ENCODE measurements at regions not wholly inside any gene's neighbourhood (a gene's known extent, or its start where the extent isn't known, plus 50 kb on each side); places are given as distances from the start of the nearest gene placed in this dataset.

GRCh38 chr1:55506740-55507577 is 291.8 kb upstream of the USP24 start:
- peak; percentile 24 for DNase-seq (ENCODE audit: low spot score)

GRCh38 chr1:55505326-55505725 is 290.2 kb upstream of the USP24 start:
- DNase-seq (ENCODE audit: low spot score) = no peak

DNA sequence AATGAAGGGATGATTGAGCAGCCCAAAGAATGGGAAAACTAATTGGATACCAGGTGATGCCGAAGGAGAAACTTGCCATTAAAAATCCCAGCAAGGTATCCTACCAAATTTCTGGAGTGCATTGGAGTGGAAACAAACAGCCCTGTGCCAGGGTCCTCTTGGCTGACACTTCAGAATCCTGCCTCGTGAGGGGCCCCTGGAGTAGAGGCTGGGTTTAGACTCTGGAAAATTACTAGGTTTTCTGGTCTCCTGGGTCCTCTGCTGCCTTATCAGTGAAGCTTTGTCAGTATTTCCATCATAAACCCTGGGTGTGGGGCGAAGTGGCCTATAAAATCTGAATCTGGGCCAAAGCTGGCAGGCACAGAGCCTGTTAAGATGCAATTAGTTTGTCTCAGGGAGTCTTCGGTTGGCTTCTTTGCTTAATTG is 289.2 kb upstream of the USP24 start:
- no peak for DNase-seq (ENCODE audit: low spot score)

DNA sequence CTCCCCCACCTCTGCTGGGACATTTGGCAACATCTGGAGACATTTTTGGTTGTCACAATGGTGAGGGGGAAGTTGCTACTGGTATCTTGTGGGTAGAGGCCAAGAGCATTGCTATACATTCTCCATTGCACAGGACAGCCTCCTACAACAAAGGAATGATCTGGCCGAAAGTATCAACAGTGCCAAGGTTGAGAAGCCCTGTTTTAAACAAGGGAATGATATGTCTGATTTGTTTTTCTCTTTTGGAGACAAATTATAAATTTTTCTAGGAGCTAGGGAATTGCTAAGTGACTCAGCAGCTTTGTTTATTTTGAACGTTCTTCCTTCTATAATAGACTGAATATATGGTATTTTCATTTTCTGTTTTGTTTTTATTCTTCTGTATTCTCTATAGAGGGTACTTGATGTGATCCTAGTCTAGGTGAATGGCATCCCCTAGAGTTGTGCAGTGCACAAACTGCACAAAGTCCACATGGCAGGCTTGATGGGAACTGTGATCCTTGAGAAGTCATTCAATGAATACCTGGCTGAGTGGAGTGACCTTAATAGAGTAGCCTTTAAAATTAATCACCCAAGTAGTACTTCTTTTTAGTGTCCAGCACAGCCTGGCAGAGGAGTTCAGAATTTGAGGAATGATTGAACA is 288.6 kb upstream of the USP24 start:
- DNase-seq (ENCODE audit: low spot score) = no peak

GRCh38 chr1:55500601-55501000 is 285.4 kb upstream of the USP24 start:
- DNase-seq (ENCODE audit: low spot score) = no peak

GRCh38 chr1:55490547-55490946 is 275.4 kb upstream of the USP24 start:
- DNase-seq (ENCODE audit: low spot score) = peak; percentile 46

DNA sequence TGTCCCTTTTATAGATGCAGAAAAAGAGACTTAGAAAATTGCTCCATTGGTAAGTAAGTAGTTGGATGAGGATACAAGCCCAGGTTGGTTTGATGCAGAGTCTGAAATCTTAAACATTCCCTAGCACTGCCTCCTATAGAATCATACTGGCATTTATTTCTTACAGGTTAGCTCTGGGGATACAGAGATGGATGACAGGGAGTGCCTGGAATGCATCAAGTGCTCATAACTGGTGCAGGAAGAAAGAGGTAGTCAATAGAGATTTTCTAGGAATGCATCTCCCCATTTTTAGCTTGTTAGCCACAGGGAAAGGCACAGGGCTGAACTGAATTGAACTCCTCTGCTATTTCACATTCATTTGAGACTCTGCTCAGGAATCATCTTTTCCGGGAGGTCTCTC is 269.0 kb upstream of the USP24 start:
- no peak for DNase-seq (ENCODE audit: low spot score)

- no peak for DNase-seq (ENCODE audit: low spot score)
These were observed 268.4 kb upstream of the USP24 start for GRCh38 chr1:55483523-55483922.

GRCh38 chr1:55481634-55482033 is 266.5 kb upstream of the USP24 start:
- no peak for DNase-seq (ENCODE audit: low spot score)

GRCh38 chr1:55480029-55480795 is 265.0 kb upstream of the USP24 start:
- DNase-seq (ENCODE audit: low spot score) = no peak

GRCh38 chr1:55478742-55479141 is 263.6 kb upstream of the USP24 start:
- no peak for DNase-seq (ENCODE audit: low spot score)

GRCh38 chr1:55477953-55478352 is 262.8 kb upstream of the USP24 start:
- DNase-seq (ENCODE audit: low spot score) = no peak

DNA sequence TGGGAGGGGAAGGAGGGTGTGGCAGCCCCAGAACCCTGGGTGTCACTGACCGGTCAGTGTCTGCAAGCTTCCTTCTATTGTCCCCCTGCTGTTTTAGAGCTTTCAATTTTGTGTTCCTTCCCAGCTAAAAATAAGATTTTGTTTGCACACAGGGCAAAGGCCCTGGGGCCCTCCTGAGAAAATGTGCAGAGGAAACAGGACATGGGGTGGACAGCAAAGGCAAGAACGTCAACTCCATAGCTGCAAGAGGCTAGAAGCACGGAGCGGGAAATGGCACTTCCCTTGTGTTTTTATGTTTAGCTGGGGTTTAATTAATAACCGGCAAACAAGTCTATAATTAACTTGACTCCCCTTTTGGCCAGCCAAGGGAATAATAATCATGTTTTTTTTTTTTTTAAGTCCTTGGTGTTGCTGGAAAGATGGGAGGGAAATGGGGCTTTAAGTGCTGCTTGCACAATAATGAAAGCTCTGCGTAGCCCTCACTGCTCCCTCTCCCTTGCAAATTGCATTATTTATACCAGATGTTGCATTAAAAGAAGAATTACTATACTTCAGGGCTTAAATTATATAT is 261.4 kb upstream of the USP24 start:
- no peak for DNase-seq (ENCODE audit: low spot score)

GRCh38 chr1:55474168-55474786 is 259.1 kb upstream of the USP24 start:
- peak; percentile 34 for DNase-seq (ENCODE audit: low spot score)

DNA sequence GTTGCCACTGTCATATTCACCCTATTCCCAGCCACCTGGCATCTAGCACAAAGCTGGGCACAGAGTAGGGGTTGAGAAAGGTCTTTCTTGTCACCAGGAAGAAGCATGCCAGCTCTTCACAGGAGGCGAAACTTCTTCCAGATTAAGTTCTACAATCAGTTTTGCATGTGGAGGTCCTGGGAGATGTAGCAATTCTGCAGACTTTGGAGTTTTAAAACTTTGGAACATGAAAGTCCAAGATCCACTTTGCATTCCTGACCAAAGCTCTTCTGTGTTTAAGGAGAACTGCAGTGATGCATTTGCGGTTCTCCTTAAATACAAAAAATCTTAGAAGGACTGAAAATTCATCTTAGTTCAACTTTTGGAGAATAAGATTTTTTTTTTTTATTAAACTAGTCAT is 258.5 kb upstream of the USP24 start:
- DNase-seq (ENCODE audit: low spot score) = no peak

DNA sequence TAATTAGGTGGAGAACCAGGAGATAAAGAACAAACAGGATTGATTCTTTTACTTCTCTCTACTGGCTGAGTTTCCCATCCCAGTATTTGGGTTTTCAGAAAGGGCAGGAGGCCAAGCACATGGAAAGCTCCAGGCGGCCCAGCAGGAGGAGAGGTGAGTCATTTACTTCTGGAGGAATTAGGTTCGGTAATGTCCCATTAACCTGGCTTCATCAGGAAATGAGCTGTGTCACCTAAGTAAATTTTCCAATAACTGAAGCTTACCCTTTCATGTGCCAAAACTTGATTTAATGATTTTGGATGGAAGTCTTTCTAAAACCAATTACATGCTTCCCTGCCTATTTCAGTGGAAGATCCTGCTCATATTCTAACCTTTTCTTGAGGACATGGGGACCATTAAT is 257.6 kb upstream of the USP24 start:
- DNase-seq (ENCODE audit: low spot score) = peak; percentile 24

DNA sequence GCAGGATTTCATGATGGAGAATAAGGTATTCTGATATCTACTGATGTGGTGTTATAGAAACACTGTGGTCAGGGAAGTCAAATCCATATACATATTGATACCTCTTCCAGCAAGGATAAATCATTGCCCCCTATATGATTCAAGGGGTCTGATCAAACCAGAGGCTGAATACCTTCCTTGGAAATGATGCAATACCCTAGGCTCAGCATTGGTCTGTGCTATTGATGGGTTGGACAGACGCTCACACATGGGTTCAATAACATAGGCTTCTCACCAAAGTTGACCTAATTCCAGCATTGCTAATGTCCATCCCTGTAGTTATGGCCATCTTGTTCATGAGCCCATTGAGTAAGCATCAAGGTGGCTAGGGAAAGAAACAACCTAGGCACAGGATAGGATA is 257.0 kb upstream of the USP24 start:
- DNase-seq (ENCODE audit: low spot score) = no peak

GRCh38 chr1:55468142-55468795 is 253.1 kb upstream of the USP24 start:
- DNase-seq (ENCODE audit: low spot score) = no peak

- no peak for DNase-seq (ENCODE audit: low spot score)
These were observed 251.8 kb upstream of the USP24 start for GRCh38 chr1:55466921-55467320.

DNA sequence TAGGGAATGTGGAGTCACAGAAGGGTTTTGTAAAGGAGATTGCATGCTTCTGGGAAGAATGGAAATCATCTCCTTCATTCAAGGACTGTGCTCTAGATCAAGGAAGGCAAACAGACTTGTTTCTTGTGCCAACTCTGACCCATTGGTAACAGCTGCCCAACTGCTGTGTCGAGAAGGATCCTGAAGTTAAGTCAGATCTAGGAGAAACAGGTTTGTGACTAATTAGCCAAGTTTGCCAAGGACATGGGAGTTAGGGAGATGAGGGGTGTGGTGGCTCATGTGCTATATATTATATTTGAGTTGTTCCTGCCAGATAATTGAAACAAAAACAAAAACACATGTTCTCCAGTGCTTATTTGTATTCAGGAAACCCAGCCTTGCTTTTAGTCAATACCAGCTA is 251.2 kb upstream of the USP24 start:
- DNase-seq (ENCODE audit: low spot score) = no peak

DNA sequence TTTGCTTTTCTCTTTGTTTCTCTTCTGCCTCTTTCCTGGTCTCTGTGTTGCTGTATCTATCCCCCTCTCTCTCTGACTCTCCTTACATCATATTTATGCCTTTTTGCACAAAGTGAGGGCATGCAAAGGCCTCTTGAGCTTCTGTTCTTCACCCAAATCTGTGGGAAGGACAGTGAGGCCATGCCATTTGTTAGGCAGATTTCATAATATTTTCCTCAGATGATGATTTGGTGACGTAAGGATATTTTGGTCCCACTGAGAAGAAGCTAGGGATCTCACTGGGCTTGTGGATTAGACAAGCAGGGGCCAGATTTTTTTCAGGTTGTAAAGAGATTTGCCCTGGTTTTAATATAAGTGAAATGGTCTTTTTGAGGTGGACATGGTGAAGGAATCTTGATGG is 249.4 kb upstream of the USP24 start:
- no peak for DNase-seq (ENCODE audit: low spot score)

Data from AG08396 (cell line).